ENCODE measurements at regions not wholly inside any gene's neighbourhood (a gene's known extent, or its start where the extent isn't known, plus 50 kb on each side); places are given as distances from the start of the nearest gene placed in this dataset.
A peak's percentile ranks its signal among the peaks of the same experiment; 100 is the strongest.

GRCh38 chr1:55931081-55931940, 648.1 kb downstream of the PLPP3 start:
- Histone ChIP-seq H3K27ac (replicated peaks; ENCODE audit: low read length) (no peak overlapping the region), H3K27me3 (ENCODE audit: control insufficient read depth in 3 of 3, insufficient read depth in 3 of 3, low read depth in 1 of 3, low read length in 3 of 3) (no peaks in the 10 kb centered on the region), H3K4ac (ENCODE audit: low read length) (no peak overlapping the region), H3K4me2 (ENCODE audit: insufficient read depth, low read length, poor library complexity, severe bottlenecking) (no peak overlapping the region), H3K79me1 (ENCODE audit: low read depth, low read length) (no peaks in the 10 kb centered on the region), H2BK12ac (ENCODE audit: low read length) (no peak overlapping the region), H3K9me3 (replicated peaks in 1 of 2; ENCODE audit: control insufficient read depth in 2 of 2, insufficient read depth in 1 of 2, low read depth in 1 of 2, low read length in 2 of 2) (peaks cover 0 to 2% of the 10 kb centered on the region in 2 donors), H3K18ac (ENCODE audit: low read length) (no peak overlapping the region), H3K9ac (ENCODE audit: low read depth, low read length, poor library complexity) (no peak overlapping the region), H3K36me3 (replicated peaks in 1 of 2; ENCODE audit: control insufficient read depth in 2 of 2, insufficient read depth in 2 of 2, low read length in 2 of 2) (no peaks in the 10 kb centered on the region), H4K91ac (ENCODE audit: low read depth, low read length, poor library complexity) (no peak overlapping the region), H2AK5ac (ENCODE audit: low read depth, low read length) (no peak overlapping the region), H2BK15ac (ENCODE audit: low read length) (no peak overlapping the region), H4K8ac (ENCODE audit: low read depth, low read length) (no peak overlapping the region), H2BK120ac (ENCODE audit: low read depth, low read length) (no peak overlapping the region), H2BK5ac (ENCODE audit: low read length) (no peak overlapping the region), H2AFZ (ENCODE audit: low read length) (no peak overlapping the region), H3K4me3 (ENCODE audit: low read length in 2 of 2) (no peak overlapping the region), H3K14ac (ENCODE audit: low read length) (no peak overlapping the region), H3K23ac (ENCODE audit: low read depth, low read length, poor library complexity) (no peak overlapping the region), H3K4me1 (ENCODE audit: control insufficient read depth in 2 of 2, insufficient read depth in 1 of 2, low read depth in 1 of 2, low read length in 2 of 2) (no peaks in the 10 kb centered on the region)
- DNase-seq (ENCODE audit: low spot score) = no peak
- no CpG with 5 or more reads among the region's 4 CpGs for WGBS, 2 donors (ENCODE audit: extremely low coverage in 2 of 2, insufficient read length in 2 of 2, insufficient replicate concordance in 1 of 2)

DNA sequence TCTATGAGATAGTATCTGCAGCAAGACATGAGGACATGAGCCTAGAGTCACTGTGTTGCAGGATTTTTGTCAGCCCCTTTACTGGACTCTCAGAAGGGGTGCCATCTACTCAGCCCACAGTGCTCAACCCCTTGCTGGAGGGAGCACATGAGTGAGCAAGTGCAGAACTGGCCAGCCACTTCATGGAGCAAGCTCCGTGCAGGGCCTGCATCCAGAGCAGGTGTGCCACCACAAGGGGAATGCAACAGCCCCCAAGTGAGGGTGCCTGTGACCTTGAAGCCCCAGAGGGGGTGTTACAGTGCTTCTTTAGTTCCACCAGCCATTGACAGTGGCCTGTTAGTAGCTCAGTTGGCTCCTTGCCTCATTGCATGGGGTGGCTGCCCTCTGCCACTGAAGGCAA, 649.7 kb downstream of the PLPP3 start:
- H4K8ac ChIP-seq (ENCODE audit: low read depth, low read length) = no peak overlapping the region
- H2BK12ac ChIP-seq (ENCODE audit: low read length) = no peak overlapping the region
- H3K4me3 ChIP-seq (ENCODE audit: low read length in 2 of 2) = no peak overlapping the region
- H2BK120ac ChIP-seq (ENCODE audit: low read depth, low read length) = no peak overlapping the region
- H3K36me3 ChIP-seq (replicated peaks in 1 of 2; ENCODE audit: control insufficient read depth in 2 of 2, insufficient read depth in 2 of 2, low read length in 2 of 2) = no peaks in the 10 kb centered on the region
- H2AFZ ChIP-seq (ENCODE audit: low read length) = no peak overlapping the region
- no CpG with 5 or more reads among the region's 1 CpG for WGBS, 2 donors (ENCODE audit: extremely low coverage in 2 of 2, insufficient read length in 2 of 2, insufficient replicate concordance in 1 of 2)
- H2BK15ac ChIP-seq (ENCODE audit: low read length) = no peak overlapping the region
- no peak overlapping the region for H2AK5ac ChIP-seq (ENCODE audit: low read depth, low read length)
- H3K79me1 ChIP-seq (ENCODE audit: low read depth, low read length) = no peaks in the 10 kb centered on the region
- H3K23ac ChIP-seq (ENCODE audit: low read depth, low read length, poor library complexity) = peak overlapping the region; percentile 26
- no peak for DNase-seq (ENCODE audit: low spot score)
- no peak overlapping the region for H3K9ac ChIP-seq (ENCODE audit: low read depth, low read length, poor library complexity)
- no peaks in the 10 kb centered on the region for H3K27me3 ChIP-seq (ENCODE audit: control insufficient read depth in 3 of 3, insufficient read depth in 3 of 3, low read depth in 1 of 3, low read length in 3 of 3)
- H3K18ac ChIP-seq (ENCODE audit: low read length) = no peak overlapping the region
- no peak overlapping the region for H4K91ac ChIP-seq (ENCODE audit: low read depth, low read length, poor library complexity)
- H3K4me1 ChIP-seq (ENCODE audit: control insufficient read depth in 2 of 2, insufficient read depth in 1 of 2, low read depth in 1 of 2, low read length in 2 of 2) = no peaks in the 10 kb centered on the region
- no peak overlapping the region for H3K4ac ChIP-seq (ENCODE audit: low read length)
- H3K27ac ChIP-seq (replicated peaks; ENCODE audit: low read length) = no peak overlapping the region
- peaks cover 0 to 2% of the 10 kb centered on the region in 2 donors for H3K9me3 ChIP-seq (replicated peaks in 1 of 2; ENCODE audit: control insufficient read depth in 2 of 2, insufficient read depth in 1 of 2, low read depth in 1 of 2, low read length in 2 of 2)
- no peak overlapping the region for H3K4me2 ChIP-seq (ENCODE audit: insufficient read depth, low read length, poor library complexity, severe bottlenecking)
- no peak overlapping the region for H3K14ac ChIP-seq (ENCODE audit: low read length)
- H2BK5ac ChIP-seq (ENCODE audit: low read length) = no peak overlapping the region

DNA sequence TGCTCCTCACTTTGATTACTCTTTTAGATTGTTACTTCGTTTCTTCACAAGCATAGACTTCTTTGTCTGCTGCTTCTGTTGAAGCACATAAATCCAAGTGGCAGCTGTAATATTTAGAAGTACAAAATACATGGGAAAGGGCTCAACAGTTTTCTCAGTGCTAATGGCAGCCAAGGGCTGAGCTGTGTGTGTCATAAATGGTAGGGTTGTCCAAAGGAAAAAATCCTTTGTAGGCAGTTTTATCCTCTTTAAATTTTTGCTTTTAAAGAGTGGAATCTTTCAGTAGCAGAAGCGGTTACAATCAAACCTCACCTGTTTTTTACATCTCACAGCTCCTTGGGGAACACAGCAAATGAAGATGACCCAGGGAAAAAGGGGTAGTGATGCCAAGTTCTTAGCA, 650.8 kb downstream of the PLPP3 start:
- Histone ChIP-seq H3K14ac (ENCODE audit: low read length) (no peak overlapping the region), H3K27me3 (ENCODE audit: control insufficient read depth in 3 of 3, insufficient read depth in 3 of 3, low read depth in 1 of 3, low read length in 3 of 3) (no peaks in the 10 kb centered on the region), H3K4me2 (ENCODE audit: insufficient read depth, low read length, poor library complexity, severe bottlenecking) (no peak overlapping the region), H4K8ac (ENCODE audit: low read depth, low read length) (no peak overlapping the region), H2AFZ (ENCODE audit: low read length) (no peak overlapping the region), H3K79me1 (ENCODE audit: low read depth, low read length) (no peaks in the 10 kb centered on the region), H2BK15ac (ENCODE audit: low read length) (no peak overlapping the region), H2AK5ac (ENCODE audit: low read depth, low read length) (no peak overlapping the region), H3K23ac (ENCODE audit: low read depth, low read length, poor library complexity) (no peak overlapping the region), H3K4me3 (ENCODE audit: low read length in 2 of 2) (no peak overlapping the region), H3K4ac (ENCODE audit: low read length) (no peak overlapping the region), H3K9me3 (replicated peaks in 1 of 2; ENCODE audit: control insufficient read depth in 2 of 2, insufficient read depth in 1 of 2, low read depth in 1 of 2, low read length in 2 of 2) (peaks cover 0 to 2% of the 10 kb centered on the region in 2 donors), H2BK12ac (ENCODE audit: low read length) (no peak overlapping the region), H3K27ac (replicated peaks; ENCODE audit: low read length) (no peak overlapping the region), H2BK5ac (ENCODE audit: low read length) (no peak overlapping the region), H3K18ac (ENCODE audit: low read length) (no peak overlapping the region), H3K9ac (ENCODE audit: low read depth, low read length, poor library complexity) (no peak overlapping the region), H4K91ac (ENCODE audit: low read depth, low read length, poor library complexity) (no peak overlapping the region), H3K4me1 (ENCODE audit: control insufficient read depth in 2 of 2, insufficient read depth in 1 of 2, low read depth in 1 of 2, low read length in 2 of 2) (no peaks in the 10 kb centered on the region), H3K36me3 (replicated peaks in 1 of 2; ENCODE audit: control insufficient read depth in 2 of 2, insufficient read depth in 2 of 2, low read length in 2 of 2) (no peaks in the 10 kb centered on the region), H2BK120ac (ENCODE audit: low read depth, low read length) (no peak overlapping the region)
- WGBS, 2 donors (ENCODE audit: extremely low coverage in 2 of 2, insufficient read length in 2 of 2, insufficient replicate concordance in 1 of 2) = no CpG with 5 or more reads among the region's 2 CpGs
- DNase-seq (ENCODE audit: low spot score) = no peak

GRCh38 chr1:55927702-55928290, 651.6 kb downstream of the PLPP3 start:
- H2BK120ac ChIP-seq (ENCODE audit: low read depth, low read length) = no peak overlapping the region
- H3K27me3 ChIP-seq (ENCODE audit: control insufficient read depth in 3 of 3, insufficient read depth in 3 of 3, low read depth in 1 of 3, low read length in 3 of 3) = no peaks in the 10 kb centered on the region
- no peak overlapping the region for H3K18ac ChIP-seq (ENCODE audit: low read length)
- H3K4me3 ChIP-seq (ENCODE audit: low read length in 2 of 2) = no peak overlapping the region
- H3K9ac ChIP-seq (ENCODE audit: low read depth, low read length, poor library complexity) = no peak overlapping the region
- H3K4me1 ChIP-seq (ENCODE audit: control insufficient read depth in 2 of 2, insufficient read depth in 1 of 2, low read depth in 1 of 2, low read length in 2 of 2) = no peaks in the 10 kb centered on the region
- no peak overlapping the region for H3K4ac ChIP-seq (ENCODE audit: low read length)
- no peak overlapping the region for H2BK15ac ChIP-seq (ENCODE audit: low read length)
- H3K27ac ChIP-seq (replicated peaks; ENCODE audit: low read length) = no peak overlapping the region
- no peaks in the 10 kb centered on the region for H3K36me3 ChIP-seq (replicated peaks in 1 of 2; ENCODE audit: control insufficient read depth in 2 of 2, insufficient read depth in 2 of 2, low read length in 2 of 2)
- H4K91ac ChIP-seq (ENCODE audit: low read depth, low read length, poor library complexity) = no peak overlapping the region
- no CpG with 5 or more reads among the region's 1 CpG for WGBS, 2 donors (ENCODE audit: extremely low coverage in 2 of 2, insufficient read length in 2 of 2, insufficient replicate concordance in 1 of 2)
- peaks cover 0 to 2% of the 10 kb centered on the region in 2 donors for H3K9me3 ChIP-seq (replicated peaks in 1 of 2; ENCODE audit: control insufficient read depth in 2 of 2, insufficient read depth in 1 of 2, low read depth in 1 of 2, low read length in 2 of 2)
- no peak overlapping the region for H3K4me2 ChIP-seq (ENCODE audit: insufficient read depth, low read length, poor library complexity, severe bottlenecking)
- H2BK5ac ChIP-seq (ENCODE audit: low read length) = no peak overlapping the region
- H4K8ac ChIP-seq (ENCODE audit: low read depth, low read length) = no peak overlapping the region
- no peaks in the 10 kb centered on the region for H3K79me1 ChIP-seq (ENCODE audit: low read depth, low read length)
- H3K23ac ChIP-seq (ENCODE audit: low read depth, low read length, poor library complexity) = no peak overlapping the region
- no peak overlapping the region for H2AK5ac ChIP-seq (ENCODE audit: low read depth, low read length)
- no peak overlapping the region for H3K14ac ChIP-seq (ENCODE audit: low read length)
- H2AFZ ChIP-seq (ENCODE audit: low read length) = no peak overlapping the region
- no peak overlapping the region for H2BK12ac ChIP-seq (ENCODE audit: low read length)
- DNase-seq (ENCODE audit: low spot score) = no peak

All from neuronal stem cell (in vitro differentiated cells).